Activated effector memory CD4-positive, alpha-beta T cell treated with Interleukin-2 at 50 U/mL for 16 hours (primary cell): ENCODE measurements at regions not wholly inside any gene's neighbourhood (a gene's known extent, or its start where the extent isn't known, plus 50 kb on each side); places are given as distances from the start of the nearest gene placed in this dataset.

Source experiments
- DNase-seq: peaks from one replicate; pipeline ENCODE4 v3.0.0-alpha.2; 2020

DNA sequence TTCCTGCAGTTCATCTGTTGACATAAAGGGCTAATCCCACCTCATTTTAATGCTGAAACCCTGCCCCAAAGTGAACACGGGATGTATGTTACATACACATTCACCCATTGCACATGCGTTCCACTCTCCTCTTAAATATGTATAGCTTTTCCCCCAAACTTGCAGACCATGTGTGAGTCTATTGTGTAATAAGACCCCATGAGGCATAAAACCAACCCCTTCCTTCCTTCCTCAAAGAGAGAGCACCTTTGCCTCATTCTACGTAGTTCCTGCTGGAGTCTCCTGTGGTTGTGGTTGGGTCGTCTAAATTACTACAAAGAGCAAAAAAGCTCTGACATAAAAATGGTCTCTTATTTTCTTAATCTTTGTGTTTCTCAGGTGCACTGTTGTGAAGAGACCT, 345.7 kb upstream of the KLF6 start:
- DNase-seq, result no peak

GRCh38 chr10:4129866-4130477, 345.0 kb upstream of the KLF6 start:
- DNase-seq, result no peak

- no peak for DNase-seq
These were observed 342.7 kb upstream of the KLF6 start for GRCh38 chr10:4127518-4128315.

GRCh38 chr10:4125776-4126175, 340.8 kb upstream of the KLF6 start:
- DNase-seq, result no peak

GRCh38 chr10:4121502-4122380, 336.7 kb upstream of the KLF6 start:
- DNase-seq, result no peak

GRCh38 chr10:4120096-4120853, 335.3 kb upstream of the KLF6 start:
- DNase-seq, result no peak

DNA sequence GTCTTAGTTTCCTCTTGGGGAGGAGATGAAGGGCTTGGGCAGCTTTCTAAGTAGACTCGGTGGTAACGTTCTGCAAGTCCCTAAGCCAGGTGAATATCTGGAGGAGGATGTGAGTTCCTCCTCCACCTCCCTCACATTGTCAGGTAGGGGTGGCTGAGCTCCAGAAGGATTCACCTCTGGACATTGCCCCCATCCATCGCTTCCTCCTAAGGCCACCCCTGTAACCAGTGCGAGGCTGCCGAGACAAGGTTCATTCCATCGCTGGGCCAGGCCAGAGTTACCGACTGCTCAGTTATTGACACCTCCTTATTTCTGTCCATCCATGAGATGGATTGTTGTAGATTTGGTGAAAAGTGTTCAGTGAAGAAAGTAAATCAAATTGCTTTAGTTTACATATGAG, 334.1 kb upstream of the KLF6 start:
- DNase-seq, result no peak

- no peak for DNase-seq
These were observed 332.6 kb upstream of the KLF6 start for GRCh38 chr10:4117604-4118003.

- DNase-seq, result no peak
These were observed 326.6 kb upstream of the KLF6 start for GRCh38 chr10:4111643-4112042.

- DNase-seq, result no peak
These were observed 324.5 kb upstream of the KLF6 start for GRCh38 chr10:4109469-4109868.

GRCh38 chr10:4108693-4109092, 323.7 kb upstream of the KLF6 start:
- DNase-seq, result no peak

DNA sequence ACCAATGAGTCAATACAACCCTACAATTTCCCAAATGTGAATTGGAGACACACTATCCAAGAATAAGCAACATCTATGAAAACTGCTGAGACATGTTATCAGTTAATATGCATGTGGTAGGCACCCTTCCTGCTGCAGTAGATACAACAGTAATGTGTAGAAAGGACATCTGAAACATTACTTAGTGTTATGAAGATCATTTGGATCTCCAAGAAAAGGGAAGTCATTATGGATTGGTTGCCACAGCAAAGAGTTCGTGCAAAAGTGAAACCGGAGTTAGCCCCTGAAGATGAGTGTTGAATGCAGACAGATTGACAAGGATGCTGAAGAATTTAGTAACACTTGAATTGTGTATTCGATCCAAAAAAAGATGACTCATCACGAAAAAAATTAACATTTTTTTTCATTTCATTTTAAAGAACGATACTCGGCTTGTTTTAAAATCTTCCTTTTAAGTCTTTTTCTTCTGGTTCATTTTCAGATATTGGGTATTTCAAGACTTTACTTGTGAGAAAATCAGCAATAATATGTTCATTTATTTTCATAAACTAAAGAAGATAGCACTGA, 322.4 kb upstream of the KLF6 start:
- no peak for DNase-seq

GRCh38 chr10:4103603-4104002, 318.6 kb upstream of the KLF6 start:
- DNase-seq, result no peak

GRCh38 chr10:4102802-4103344, 317.9 kb upstream of the KLF6 start:
- DNase-seq, result no peak

GRCh38 chr10:4101918-4102654, 317.1 kb upstream of the KLF6 start:
- DNase-seq, result no peak

DNA sequence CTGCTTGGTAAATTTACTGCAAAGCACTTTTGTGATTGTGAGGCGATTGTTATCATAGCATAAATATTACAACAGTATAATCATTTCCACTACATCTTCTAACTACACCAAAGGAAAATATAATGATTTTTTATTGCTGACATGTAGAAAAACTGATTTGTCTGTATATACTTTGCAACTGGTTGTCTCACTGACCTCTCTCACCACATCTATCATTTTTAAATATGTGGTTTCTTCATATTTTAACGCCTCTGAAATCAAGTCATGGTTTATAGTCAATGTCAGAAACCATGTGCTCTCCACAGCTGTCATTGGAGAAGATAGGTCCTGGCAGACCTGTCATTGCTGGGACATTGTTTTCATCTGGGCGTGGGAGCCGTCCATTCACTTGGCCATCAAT, 315.4 kb upstream of the KLF6 start:
- DNase-seq, result no peak

- DNase-seq, result no peak
These were observed 314.2 kb upstream of the KLF6 start for GRCh38 chr10:4099202-4099601.

GRCh38 chr10:4095166-4095917, 310.3 kb upstream of the KLF6 start:
- DNase-seq, result no peak

DNA sequence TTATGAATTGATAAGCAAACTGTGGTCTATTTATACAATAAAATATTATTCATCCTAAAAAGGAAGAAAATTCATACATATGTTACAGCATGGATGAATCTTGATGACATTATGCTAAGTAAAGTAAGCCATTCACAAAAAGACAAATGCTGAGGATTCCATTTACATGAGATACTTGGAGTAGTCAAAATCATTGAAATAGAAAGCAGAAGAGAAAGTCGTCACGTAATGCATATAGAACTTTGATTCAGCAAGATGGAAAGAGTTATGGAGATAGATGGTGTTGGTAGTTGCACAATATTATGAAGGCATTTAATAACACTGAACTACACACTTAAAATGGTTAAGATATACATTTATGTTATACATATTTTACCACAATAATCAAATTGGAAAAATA, 309.7 kb upstream of the KLF6 start:
- no peak for DNase-seq

GRCh38 chr10:4093438-4093837, 308.4 kb upstream of the KLF6 start:
- no peak for DNase-seq
